ENCODE measurements at regions not wholly inside any gene's neighbourhood (a gene's known extent, or its start where the extent isn't known, plus 50 kb on each side); places are given as distances from the start of the nearest gene placed in this dataset.

DNA sequence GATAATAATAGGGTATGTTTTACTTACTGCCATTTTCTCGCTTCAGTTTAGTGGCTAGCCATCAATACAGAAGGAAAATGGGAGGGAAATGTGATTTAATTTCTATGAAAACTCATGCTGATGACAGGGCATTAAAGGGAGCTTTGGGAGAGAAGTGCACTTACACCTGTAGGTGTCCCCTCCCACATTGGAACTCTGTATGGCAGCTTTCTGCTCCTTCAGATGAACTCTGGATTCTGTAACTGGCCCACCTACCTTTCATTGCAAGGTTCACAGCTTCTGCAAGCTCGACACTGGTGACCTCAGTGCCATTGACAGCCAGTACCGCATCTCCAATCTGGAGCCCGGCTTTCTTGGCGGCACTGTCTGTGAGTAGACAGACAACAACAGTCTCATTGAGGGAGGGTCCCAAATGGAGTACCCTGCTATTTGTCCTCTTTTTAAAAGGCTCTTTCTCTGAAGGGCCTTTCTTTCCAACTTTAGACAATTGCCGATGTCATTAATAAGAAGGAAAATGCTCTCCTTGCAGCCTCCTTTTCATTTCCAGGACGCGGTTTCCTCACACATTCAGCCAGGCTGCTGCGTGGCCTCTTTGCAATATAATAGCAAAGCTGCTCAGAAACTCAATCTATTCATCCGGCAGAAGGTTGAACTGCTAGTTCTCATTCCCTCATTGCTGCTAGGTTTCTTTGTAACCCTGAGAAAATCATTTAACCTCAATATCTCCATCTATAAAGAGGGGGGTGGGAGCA is 63.6 kb downstream of the NUDT12 start:
- Histone ChIP-seq H3K27ac (no peak overlapping the region), H3K4me3 (replicated peaks in 1 of 3) (no peak overlapping the region), H3K9me3 (no peaks in the 10 kb centered on the region), H3K36me3 (no peaks in the 10 kb centered on the region), H3K4me1 (no peaks in the 10 kb centered on the region), H3K27me3 (no peaks in the 10 kb centered on the region)
- no peak for TF ChIP-seq POLR2A (IDR thresholded peaks at IDR 0.05)
- TF ChIP-seq, protein P1, sequence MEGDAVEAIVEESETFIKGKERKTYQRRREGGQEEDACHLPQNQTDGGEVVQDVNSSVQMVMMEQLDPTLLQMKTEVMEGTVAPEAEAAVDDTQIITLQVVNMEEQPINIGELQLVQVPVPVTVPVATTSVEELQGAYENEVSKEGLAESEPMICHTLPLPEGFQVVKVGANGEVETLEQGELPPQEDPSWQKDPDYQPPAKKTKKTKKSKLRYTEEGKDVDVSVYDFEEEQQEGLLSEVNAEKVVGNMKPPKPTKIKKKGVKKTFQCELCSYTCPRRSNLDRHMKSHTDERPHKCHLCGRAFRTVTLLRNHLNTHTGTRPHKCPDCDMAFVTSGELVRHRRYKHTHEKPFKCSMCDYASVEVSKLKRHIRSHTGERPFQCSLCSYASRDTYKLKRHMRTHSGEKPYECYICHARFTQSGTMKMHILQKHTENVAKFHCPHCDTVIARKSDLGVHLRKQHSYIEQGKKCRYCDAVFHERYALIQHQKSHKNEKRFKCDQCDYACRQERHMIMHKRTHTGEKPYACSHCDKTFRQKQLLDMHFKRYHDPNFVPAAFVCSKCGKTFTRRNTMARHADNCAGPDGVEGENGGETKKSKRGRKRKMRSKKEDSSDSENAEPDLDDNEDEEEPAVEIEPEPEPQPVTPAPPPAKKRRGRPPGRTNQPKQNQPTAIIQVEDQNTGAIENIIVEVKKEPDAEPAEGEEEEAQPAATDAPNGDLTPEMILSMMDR (IDR thresholded peaks at IDR 0.05): no peak
- DNase-seq: no peak
- 78 to 79% methylated on average over 10 of the region's 10 CpGs for WGBS, 2 donors
- intact Hi-C loops (cut with DNase I): no loop called here

DNA sequence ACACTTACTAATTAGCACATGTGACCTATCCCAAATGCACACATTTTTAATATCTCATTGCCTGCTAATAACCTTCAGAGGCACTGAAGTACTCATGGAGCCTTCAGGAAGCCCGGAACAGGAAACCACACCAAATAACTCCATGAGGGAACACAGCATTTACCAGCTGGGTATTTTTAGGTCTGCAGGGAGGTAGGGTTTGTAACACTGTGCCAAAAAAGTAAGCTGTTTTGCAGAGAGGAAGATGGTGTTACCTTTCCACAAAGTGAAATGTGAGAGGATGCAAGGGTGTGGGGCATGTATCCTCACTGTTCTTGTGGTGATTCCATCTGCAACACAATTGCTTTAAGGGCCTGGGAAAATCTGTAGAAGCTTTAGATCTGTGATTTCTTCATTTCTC is 64.4 kb downstream of the NUDT12 start:
- intact Hi-C loops (cut with DNase I): no loop called here
- 78 to 79% methylated on average over 1 of the region's 1 CpG for WGBS, 2 donors

DNA sequence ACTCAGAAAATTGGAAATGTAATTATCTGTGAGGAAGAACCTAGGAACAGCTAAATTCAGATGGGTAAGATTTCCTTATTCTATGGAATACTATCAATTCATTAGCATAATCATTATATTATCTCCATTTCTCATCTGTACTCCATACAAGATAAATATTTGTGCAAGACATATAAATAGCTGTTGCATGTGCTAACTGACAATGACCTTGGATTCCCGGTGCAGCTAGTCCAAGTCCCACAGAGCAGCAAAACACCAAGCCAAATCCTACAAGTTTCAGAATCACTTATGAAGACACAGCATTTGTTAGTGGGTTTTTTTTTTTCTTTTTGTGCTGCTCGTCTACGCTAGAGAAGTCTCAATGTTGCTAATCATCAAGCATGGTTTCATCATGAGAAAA is 64.8 kb downstream of the NUDT12 start:
- TF ChIP-seq, protein P1 (IDR thresholded peaks at IDR 0.05): no peak
- TF ChIP-seq POLR2A (IDR thresholded peaks at IDR 0.05): no peak
- no peaks in the 10 kb centered on the region for H3K36me3 ChIP-seq
- H3K4me3 ChIP-seq (replicated peaks in 1 of 3): no peak overlapping the region
- DNase-seq: no peak
- no peaks in the 10 kb centered on the region for H3K4me1 ChIP-seq
- intact Hi-C loops (cut with DNase I): no loop called here
- 63 to 80% methylated on average over 3 of the region's 3 CpGs for WGBS, 2 donors
- no peak overlapping the region for H3K27ac ChIP-seq
- no peaks in the 10 kb centered on the region for H3K9me3 ChIP-seq
- no peaks in the 10 kb centered on the region for H3K27me3 ChIP-seq

More for the DNA sequence above, 64.4 kb downstream of the NUDT12 start:
- Histone ChIP-seq H3K27me3 (no peaks in the 10 kb centered on the region), H3K4me1 (no peaks in the 10 kb centered on the region), H3K9me3 (no peaks in the 10 kb centered on the region), H3K36me3 (no peaks in the 10 kb centered on the region), H3K27ac (no peak overlapping the region), H3K4me3 (replicated peaks in 1 of 3) (no peak overlapping the region)
- DNase-seq: no peak
- TF ChIP-seq POLR2A (IDR thresholded peaks at IDR 0.05): no peak
- TF ChIP-seq, protein P1 (IDR thresholded peaks at IDR 0.05): no peak

DNA sequence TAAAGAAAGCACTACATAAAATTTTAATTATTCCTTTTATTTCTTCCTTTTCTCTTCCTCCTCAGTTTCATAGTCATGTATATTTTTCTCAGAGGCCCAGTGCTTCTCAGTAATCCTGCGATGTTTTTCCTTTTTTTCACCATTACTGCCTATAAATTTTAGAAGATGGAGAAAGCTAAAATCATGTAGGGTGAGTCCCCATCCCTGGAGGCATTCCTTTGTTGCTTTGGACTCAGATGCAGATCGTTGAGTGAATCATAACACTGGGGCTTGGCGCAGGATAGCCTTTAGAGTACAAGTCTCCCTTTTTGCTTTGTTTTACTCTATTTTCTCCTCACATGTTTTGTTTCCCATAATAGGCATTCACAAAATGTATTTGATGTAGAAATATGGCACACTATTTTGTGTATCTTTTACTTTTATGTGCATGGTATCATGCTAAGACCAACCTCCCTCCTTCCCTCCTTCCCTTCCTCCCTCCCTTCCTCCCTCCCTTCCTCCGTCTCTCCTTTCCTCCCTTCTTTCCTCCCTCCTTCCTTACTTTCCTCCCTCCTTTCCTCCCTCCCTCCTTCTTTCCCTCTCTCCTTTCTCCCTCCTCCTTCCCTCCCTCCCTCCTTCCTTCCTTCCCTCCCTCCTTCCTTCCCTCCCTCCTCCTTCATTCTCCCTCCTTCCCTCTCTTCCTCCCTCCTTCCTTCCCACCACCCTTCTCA is 72.4 kb downstream of the NUDT12 start:
- Histone ChIP-seq H3K36me3 (no peaks in the 10 kb centered on the region), H3K9me3 (no peaks in the 10 kb centered on the region), H3K4me1 (no peaks in the 10 kb centered on the region), H3K27ac (no peak overlapping the region), H3K4me3 (replicated peaks in 1 of 3) (no peak overlapping the region), H3K27me3 (no peaks in the 10 kb centered on the region)
- 73 to 76% methylated on average over 4 of the region's 4 CpGs for WGBS, 2 donors
- no peak for DNase-seq
- intact Hi-C loops (cut with DNase I): no loop called here
- TF ChIP-seq POLR2A (IDR thresholded peaks at IDR 0.05): no peak
- TF ChIP-seq, protein P1 (IDR thresholded peaks at IDR 0.05): no peak

DNA sequence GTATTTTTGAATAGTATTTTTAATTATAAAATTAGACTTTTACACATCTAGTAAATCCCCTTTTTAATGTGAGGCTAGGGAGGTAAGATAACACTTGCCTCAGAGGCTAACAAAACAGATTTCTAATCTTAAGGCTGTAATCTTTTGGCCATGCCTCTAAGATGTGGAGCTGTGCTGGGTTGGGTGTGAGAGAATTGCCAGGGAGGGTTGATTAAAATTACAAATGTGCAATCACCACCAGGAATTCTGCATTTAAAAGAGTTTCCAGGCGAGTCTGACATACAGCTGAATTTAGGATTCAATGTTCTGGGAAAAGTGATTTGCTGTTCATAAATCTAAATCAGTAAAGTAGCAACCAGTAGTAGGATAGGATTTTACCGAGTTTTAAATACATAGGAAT is 73.3 kb downstream of the NUDT12 start:
- Histone ChIP-seq H3K36me3 (no peaks in the 10 kb centered on the region), H3K27me3 (no peaks in the 10 kb centered on the region), H3K27ac (no peak overlapping the region), H3K4me1 (no peaks in the 10 kb centered on the region), H3K9me3 (no peaks in the 10 kb centered on the region), H3K4me3 (replicated peaks in 1 of 3) (no peak overlapping the region)
- no peak for TF ChIP-seq POLR2A (IDR thresholded peaks at IDR 0.05)
- TF ChIP-seq, protein P1 (IDR thresholded peaks at IDR 0.05): no peak
- intact Hi-C loops (cut with DNase I): no loop called here
- no peak for DNase-seq
- 83 to 88% methylated on average over 2 of the region's 2 CpGs for WGBS, 2 donors
